Stimulated activated CD4-positive, alpha-beta T cell treated with anti-CD3 and anti-CD28 coated beads, Interleukin-15, amount 100 ng/mL, for 48 hours (primary cell): ENCODE measurements at regions not wholly inside any gene's neighbourhood (a gene's known extent, or its start where the extent isn't known, plus 50 kb on each side); places are given as distances from the start of the nearest gene placed in this dataset.

Experiments
- DNase-seq, 2 donors: peaks; one replicate each; pipeline ENCODE4 v3.0.0-alpha.2; 2020; ENCODE audit warnings: low read depth in 2 of 2

- no peak for DNase-seq
These were observed 198.5 kb upstream of the TARS1 start for GRCh38 chr5:33242277-33242676.

- no peak for DNase-seq
These were observed 196.2 kb upstream of the TARS1 start for GRCh38 chr5:33244441-33245150.

- DNase-seq: no peak
These were observed 186.2 kb upstream of the TARS1 start for GRCh38 chr5:33254579-33254978.

- DNase-seq: no peak
These were observed 182.8 kb upstream of the TARS1 start for GRCh38 chr5:33257807-33258429.

- no peak for DNase-seq
These were observed 182.2 kb upstream of the TARS1 start for GRCh38 chr5:33258553-33258952.

- DNase-seq: no peak
These were observed 180.7 kb upstream of the TARS1 start for GRCh38 chr5:33260098-33260497.

- no peak for DNase-seq
These were observed 179.5 kb upstream of the TARS1 start for GRCh38 chr5:33261305-33261704.

- DNase-seq: no peak
These were observed 179.0 kb upstream of the TARS1 start for GRCh38 chr5:33261747-33262146.

GRCh38 chr5:33267801-33268200 is 173.0 kb upstream of the TARS1 start:
- DNase-seq: no peak

GRCh38 chr5:33268374-33268773 is 172.4 kb upstream of the TARS1 start:
- no peak for DNase-seq

- no peak for DNase-seq
These were observed 170.1 kb upstream of the TARS1 start for GRCh38 chr5:33270671-33271070.

GRCh38 chr5:33271606-33272005 is 169.2 kb upstream of the TARS1 start:
- DNase-seq: no peak

- DNase-seq: no peak
These were observed 168.5 kb upstream of the TARS1 start for GRCh38 chr5:33272288-33272687.

GRCh38 chr5:33273985-33274384 is 166.8 kb upstream of the TARS1 start:
- DNase-seq: no peak

- no peak for DNase-seq
These were observed 165.4 kb upstream of the TARS1 start for GRCh38 chr5:33275391-33275790.

- DNase-seq: no peak
These were observed 164.7 kb upstream of the TARS1 start for GRCh38 chr5:33275921-33276627.

GRCh38 chr5:33276628-33276950 is 164.2 kb upstream of the TARS1 start:
- no peak for DNase-seq

- no peak for DNase-seq
These were observed 163.6 kb upstream of the TARS1 start for GRCh38 chr5:33277061-33277650.

- DNase-seq: no peak
These were observed 159.3 kb upstream of the TARS1 start for GRCh38 chr5:33281431-33281843.

- no peak for DNase-seq
These were observed 158.6 kb upstream of the TARS1 start for GRCh38 chr5:33282157-33282556.

GRCh38 chr5:33282696-33283095 is 158.1 kb upstream of the TARS1 start:
- no peak for DNase-seq

- no peak for DNase-seq
These were observed 157.5 kb upstream of the TARS1 start for GRCh38 chr5:33283243-33283642.

GRCh38 chr5:33284681-33285080 is 156.1 kb upstream of the TARS1 start:
- no peak for DNase-seq
